GM12865 (cell line): ENCODE measurements at regions not wholly inside any gene's neighbourhood (a gene's known extent, or its start where the extent isn't known, plus 50 kb on each side); places are given as distances from the start of the nearest gene placed in this dataset.
"Not testable (repeated sequence)": the region's sequence is repeated elsewhere in the genome, so short reads cannot be mapped to it uniquely, and the experiment has no call there.

Experiments
- DNase-seq: peaks from one replicate; pipeline ENCODE4 v3.0.0; 2010; ENCODE audit warnings: low read depth
- H3K4me3 ChIP-seq: 2 replicates; pipeline ENCODE4 v1.5.1; 2011; ENCODE audit warnings: mild to moderate bottlenecking, low read depth, low read length, control low read depth
- TF ChIP-seq, protein P1 (sequence below): IDR thresholded peaks from 2 replicates; pipeline ENCODE4 v1.5.1; 2011; ENCODE audit warnings: low read length, control low read depth, low read depth, inconsistent platforms; ENCODE audit not compliant: insufficient read depth; ENCODE audit errors: missing control alignments

DNA sequence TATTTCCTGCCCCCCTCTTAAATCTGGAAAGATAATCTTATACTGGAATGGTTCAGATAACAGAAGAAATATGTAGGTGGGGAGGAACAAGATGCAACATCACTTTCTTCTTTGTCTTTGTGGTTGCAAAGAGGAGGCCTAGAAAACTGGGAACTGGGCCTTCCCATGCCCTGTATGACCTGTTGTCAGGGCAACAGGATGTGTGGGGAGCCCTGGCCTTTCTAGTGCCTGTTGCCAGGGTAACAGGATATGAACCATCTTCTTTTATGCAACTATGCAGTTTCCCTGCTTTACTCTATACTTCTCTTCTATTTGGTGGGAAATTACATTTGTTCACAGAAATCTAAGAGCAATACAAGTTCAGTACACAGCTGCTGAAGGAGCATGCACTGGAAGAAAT, 79.8 kb upstream of the PDE1A start:
- no peak overlapping the region for H3K4me3 ChIP-seq
- TF ChIP-seq, protein P1, sequence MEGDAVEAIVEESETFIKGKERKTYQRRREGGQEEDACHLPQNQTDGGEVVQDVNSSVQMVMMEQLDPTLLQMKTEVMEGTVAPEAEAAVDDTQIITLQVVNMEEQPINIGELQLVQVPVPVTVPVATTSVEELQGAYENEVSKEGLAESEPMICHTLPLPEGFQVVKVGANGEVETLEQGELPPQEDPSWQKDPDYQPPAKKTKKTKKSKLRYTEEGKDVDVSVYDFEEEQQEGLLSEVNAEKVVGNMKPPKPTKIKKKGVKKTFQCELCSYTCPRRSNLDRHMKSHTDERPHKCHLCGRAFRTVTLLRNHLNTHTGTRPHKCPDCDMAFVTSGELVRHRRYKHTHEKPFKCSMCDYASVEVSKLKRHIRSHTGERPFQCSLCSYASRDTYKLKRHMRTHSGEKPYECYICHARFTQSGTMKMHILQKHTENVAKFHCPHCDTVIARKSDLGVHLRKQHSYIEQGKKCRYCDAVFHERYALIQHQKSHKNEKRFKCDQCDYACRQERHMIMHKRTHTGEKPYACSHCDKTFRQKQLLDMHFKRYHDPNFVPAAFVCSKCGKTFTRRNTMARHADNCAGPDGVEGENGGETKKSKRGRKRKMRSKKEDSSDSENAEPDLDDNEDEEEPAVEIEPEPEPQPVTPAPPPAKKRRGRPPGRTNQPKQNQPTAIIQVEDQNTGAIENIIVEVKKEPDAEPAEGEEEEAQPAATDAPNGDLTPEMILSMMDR, result no peak

DNA sequence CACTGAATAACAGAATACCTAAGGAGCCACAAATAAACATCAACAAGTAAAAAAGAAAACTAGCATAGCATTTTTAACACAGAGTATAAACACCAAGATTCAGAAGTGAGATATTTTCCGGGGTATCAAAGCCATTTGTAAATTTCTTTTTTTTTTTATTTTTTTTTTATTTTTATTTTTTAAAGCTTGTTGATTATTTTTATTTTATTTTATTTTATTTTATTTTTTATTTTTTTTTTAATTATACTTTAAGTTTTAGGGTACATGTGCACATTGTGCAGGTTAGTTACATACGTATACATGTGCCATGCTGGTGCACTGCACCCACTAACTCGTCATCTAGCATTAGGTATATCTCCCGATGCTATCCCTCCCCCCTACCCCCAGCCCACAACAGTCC, 81.7 kb upstream of the PDE1A start:
- H3K4me3 ChIP-seq, DNase-seq: not testable (repeated sequence)

More for the DNA sequence above, 79.8 kb upstream of the PDE1A start:
- no peak for DNase-seq

DNA sequence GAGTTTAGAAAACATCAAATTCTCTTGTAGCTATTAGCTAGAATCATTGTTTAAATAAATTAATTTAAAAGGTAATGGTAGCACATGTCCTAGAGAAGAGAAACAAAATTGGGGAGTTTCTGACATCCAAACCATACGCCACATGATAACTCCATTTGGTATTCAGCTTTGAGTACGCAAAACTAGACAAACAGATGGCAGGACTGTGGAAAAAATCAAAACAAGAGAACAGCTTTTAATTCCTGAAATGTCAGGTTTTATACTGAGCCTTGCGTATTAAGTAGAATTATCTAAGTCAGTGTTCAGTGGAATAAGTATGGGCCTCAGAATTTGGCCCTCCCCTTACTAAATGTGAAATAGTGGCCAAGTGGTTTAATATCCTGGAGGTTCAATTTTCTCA, 82.4 kb upstream of the PDE1A start:
- no peak overlapping the region for H3K4me3 ChIP-seq
- DNase-seq, result no peak
- TF ChIP-seq, protein P1, result no peak

DNA sequence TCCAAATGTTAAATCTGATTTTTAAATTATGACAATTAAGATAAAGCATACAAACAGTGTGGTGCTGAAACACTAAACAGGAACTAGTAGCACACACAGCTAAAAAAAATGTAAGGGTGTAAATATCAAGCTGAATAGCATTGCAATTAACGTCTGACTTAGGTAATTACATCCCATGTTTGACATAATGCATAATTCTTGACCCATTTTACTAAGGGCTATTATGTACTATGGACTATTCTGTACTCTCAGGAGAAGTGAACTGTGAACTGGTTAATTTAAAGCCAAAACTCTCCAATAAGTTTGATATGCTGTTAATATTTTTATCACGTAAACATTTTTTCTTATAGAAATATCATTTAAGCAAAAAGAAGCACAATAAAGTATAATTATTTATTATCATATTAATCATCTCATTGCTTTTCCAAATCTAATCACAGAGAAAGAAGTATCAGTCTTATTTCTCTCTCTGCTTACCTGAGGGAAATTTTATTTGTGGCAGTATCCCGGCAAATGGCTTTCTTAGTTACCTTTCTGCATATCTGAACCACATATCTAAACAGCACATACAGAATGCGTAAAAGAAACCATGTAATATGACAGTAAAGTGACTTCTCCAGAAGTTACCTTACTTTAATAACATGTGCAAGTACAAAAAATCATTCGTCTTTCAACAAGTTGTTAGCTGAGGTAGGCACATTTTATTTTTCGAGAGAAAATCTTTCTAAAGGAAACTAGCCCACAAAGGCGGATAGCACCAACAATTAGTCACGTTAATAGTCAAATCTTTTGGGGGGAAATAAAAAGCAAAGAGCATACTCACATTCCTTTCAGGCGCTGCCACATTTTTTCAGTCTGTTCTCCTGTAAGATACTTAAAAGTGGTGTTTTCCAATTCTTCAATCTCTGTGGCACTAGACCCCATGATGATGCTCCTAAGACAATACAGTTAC, 94.9 kb upstream of the PDE1A start:
- no peak overlapping the region for H3K4me3 ChIP-seq
- TF ChIP-seq, protein P1, result no peak
- DNase-seq, result no peak

DNA sequence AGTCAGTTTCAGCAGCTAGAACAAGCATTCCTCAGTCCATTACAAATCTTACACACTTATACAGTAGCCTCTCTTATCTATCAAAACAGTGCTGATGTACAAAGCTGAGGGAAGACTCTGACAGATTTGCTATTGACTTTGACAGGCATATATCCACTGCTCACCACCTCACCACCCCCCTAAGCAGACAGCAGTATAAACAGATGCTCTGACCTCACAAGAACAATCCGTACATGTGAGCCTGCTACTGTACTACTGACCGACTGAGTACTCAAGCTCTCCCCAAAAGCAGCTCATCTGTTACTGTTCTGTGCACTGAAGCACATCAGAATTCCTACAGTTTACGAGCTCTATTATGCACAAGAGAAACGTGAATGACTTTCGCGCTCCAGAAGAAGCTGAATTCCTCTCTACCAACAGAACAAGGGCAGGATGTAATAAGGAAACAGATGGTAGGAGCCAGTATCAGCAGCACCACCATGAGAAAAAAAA, 95.6 kb upstream of the PDE1A start:
- no peak for DNase-seq
- no peak overlapping the region for H3K4me3 ChIP-seq
- TF ChIP-seq, protein P1, result no peak

DNA sequence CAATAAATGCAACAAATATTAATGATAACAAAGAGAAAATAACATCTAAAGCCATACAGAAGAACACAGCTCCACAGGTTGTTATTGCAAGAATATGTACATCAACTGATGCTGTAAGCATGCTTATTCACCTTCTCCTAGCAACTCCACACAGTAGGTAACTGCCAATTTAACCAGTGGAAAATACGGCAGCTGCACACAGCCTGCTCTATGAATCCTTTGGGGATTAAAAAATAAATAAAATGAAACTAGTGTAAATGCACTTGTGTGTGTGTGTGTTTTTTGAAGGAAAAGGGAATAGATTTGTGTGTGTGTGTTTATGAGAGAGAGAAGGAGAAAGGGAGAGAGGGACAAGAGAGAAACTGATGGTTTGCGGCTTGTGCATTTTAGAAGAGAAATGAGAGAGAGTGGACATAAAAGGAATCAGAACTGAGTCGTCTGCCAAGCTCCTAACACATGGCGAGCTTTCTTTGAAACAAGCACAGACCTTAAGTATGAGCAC, 96.2 kb upstream of the PDE1A start:
- no peak for DNase-seq

DNA sequence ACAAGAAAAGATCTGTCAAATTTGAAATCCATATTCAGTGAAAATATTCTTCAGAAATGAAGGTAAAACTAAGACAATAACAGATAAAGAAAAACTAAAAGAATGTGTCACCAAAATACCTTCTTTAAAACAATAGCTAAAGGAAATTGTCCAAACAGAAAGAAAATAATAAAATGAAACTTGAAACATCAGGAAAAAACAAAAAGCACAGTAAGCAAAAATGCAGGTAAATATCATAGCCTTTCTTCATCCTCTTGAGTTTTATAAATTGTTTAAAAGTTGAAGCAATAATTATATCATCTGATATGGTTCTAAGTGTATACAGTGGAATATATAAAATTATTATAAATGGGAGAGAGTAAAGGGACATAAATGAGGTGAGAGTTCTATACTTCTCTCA, 103.8 kb upstream of the PDE1A start:
- H3K4me3 ChIP-seq, result no peak overlapping the region
- no peak for DNase-seq
- TF ChIP-seq, protein P1, result no peak

More for the DNA sequence above, 96.2 kb upstream of the PDE1A start:
- H3K4me3 ChIP-seq, result no peak overlapping the region
- TF ChIP-seq, protein P1, result no peak
